HepG2 (cell line): ENCODE measurements at regions not wholly inside any gene's neighbourhood (a gene's known extent, or its start where the extent isn't known, plus 50 kb on each side); places are given as distances from the start of the nearest gene placed in this dataset.

Experiments
- ATAC-seq: fragments of 200-7000 bp; cut with Tn5 transposase; 3 replicates; pipeline ENCODE4 v1.9.1; 2020; ENCODE audit warnings: mild to moderate bottlenecking, moderate library complexity
- BruUV-seq: library from RNA; stranded (reverse); fragments of 400-500 nt; replicated peaks from 2 replicates; lab custom pipeline; 2021; lab: Mats Ljungman, UMichigan
- CTCF ChIA-PET: fragments of 300-600 bp; formaldehyde crosslinking; extraction: SDS; loops from one replicate; lab custom pipeline; 2021; ENCODE audit warnings: low total read pairs, inconsistent platforms, low intra/inter-chr PET ratio; lab: Yijun Ruan, JAX
- POLR2A ChIA-PET: fragments of 350-600 bp; sonication (Branson Sonifier 250); formaldehyde crosslinking; loops from one replicate; lab custom pipeline; 2020; ENCODE audit warnings: antibody characterized with exemption, inconsistent platforms; lab: Yijun Ruan, JAX
- DNase-seq: peaks from one replicate; pipeline ENCODE4 v3.0.0-alpha.2; 2015; ENCODE audit warnings: low spot score
- FAIRE-seq: peaks from 3 replicates; lab custom pipeline; 2011; peaks lifted over from hg19 to GRCh38; lab: Jason Lieb, UNC
- H2AFZ ChIP-seq: one replicate; pipeline ENCODE4 v1.6.1; 2011; ENCODE audit warnings: low read length, inconsistent platforms
- H3K27ac ChIP-seq: fragments of 300-600 bp; 3 replicates; pipeline ENCODE4 v1.8.0; 2011; ENCODE audit warnings: mixed run types, mild to moderate bottlenecking, mixed read lengths, low read length, inconsistent platforms; ENCODE audit not compliant: insufficient read depth; ENCODE audit errors: extremely low read length
- H3K27me3 ChIP-seq, 2 experiments: fragments of 200-600 bp in 1 of 2; 2 replicates in 1 of 2; 3 replicates in 1 of 2; pipeline versions ENCODE4 v1.6.0 to v1.8.0; 2011; ENCODE audit warnings: low read length in 2 of 2, mild to moderate bottlenecking in 2 of 2, moderate library complexity in 2 of 2, inconsistent platforms in 1 of 2; ENCODE audit not compliant: insufficient read depth in 2 of 2, control insufficient read depth in 1 of 2
- H3K36me3 ChIP-seq, 2 experiments: fragments of 200-600 bp in 1 of 2; replicated peaks in 1 of 2; 2 replicates in 1 of 2; 3 replicates in 1 of 2; pipeline versions ENCODE4 v1.5.1 to v1.8.0; 2011; ENCODE audit warnings: low read length in 2 of 2, inconsistent platforms in 1 of 2; ENCODE audit not compliant: insufficient read depth in 2 of 2, control insufficient read depth in 1 of 2
- H3K4me1 ChIP-seq: 2 replicates; pipeline ENCODE4 v1.5.1; 2012; ENCODE audit warnings: low read length, inconsistent platforms; ENCODE audit not compliant: insufficient read depth
- H3K4me2 ChIP-seq: 2 replicates; pipeline ENCODE4 v1.6.0; 2011; ENCODE audit warnings: low read depth, low read length, inconsistent platforms
- H3K4me3 ChIP-seq, 3 experiments: fragments of 200-600 bp in 1 of 3; sonication (generic), shearing (Covaris generic) in 1 of 3; replicated peaks in 1 of 3; 2 replicates each; pipeline ENCODE4 v1.5.1; 2011 to 2016; ENCODE audit warnings: low read length in 3 of 3, inconsistent platforms in 2 of 3, low read depth in 2 of 3, mild to moderate bottlenecking in 2 of 3, control low read depth in 1 of 3, mixed read lengths in 1 of 3; ENCODE audit not compliant: insufficient read depth in 1 of 3
- H3K79me2 ChIP-seq: one replicate; pipeline ENCODE4 v1.6.1; 2011; ENCODE audit warnings: low read length, inconsistent platforms; ENCODE audit not compliant: insufficient read depth
- H3K9ac ChIP-seq: 2 replicates; pipeline ENCODE4 v1.6.0; 2011; ENCODE audit warnings: mild to moderate bottlenecking, low read depth, low read length, inconsistent platforms; ENCODE audit not compliant: insufficient read depth
- H3K9me3 ChIP-seq: 2 replicates; pipeline ENCODE4 v1.5.1; 2012; ENCODE audit warnings: mild to moderate bottlenecking, low read length
- H4K20me1 ChIP-seq: 2 replicates; pipeline ENCODE4 v1.6.0; 2011; ENCODE audit warnings: inconsistent platforms, mild to moderate bottlenecking, low read length, moderate library complexity; ENCODE audit not compliant: insufficient read depth
- CEBPB ChIP-seq: IDR thresholded peaks from 2 replicates; pipeline ENCODE4 v1.6.1; 2011; ENCODE audit warnings: low read depth, low read length, improper control_type of control experiment, borderline replicate concordance
- EED ChIP-seq: sonication (generic); formaldehyde crosslinking; IDR thresholded peaks from 2 replicates; pipeline ENCODE4 v1.5.0; 2020; ENCODE audit warnings: mild to moderate bottlenecking, missing genetic modification reagents
- KMT2B ChIP-seq: IDR thresholded peaks from 2 replicates; pipeline ENCODE4 v1.6.1; 2016; ENCODE audit warnings: missing genetic modification reagents, missing compliant biosample characterization
- MXI1 ChIP-seq: IDR thresholded peaks from 3 replicates; pipeline ENCODE4 v1.6.1; 2012; ENCODE audit warnings: low read depth, low read length, inconsistent platforms, borderline replicate concordance
- NR3C1 ChIP-seq: sonication (generic); formaldehyde crosslinking; IDR thresholded peaks from 2 replicates; pipeline ENCODE4 v1.4.0; 2020; ENCODE audit warnings: missing genetic modification reagents
- SAFB2 ChIP-seq: sonication (generic); formaldehyde crosslinking; IDR thresholded peaks from 2 replicates; pipeline ENCODE4 v1.5.1; 2020; ENCODE audit warnings: missing genetic modification reagents, low read depth, mild to moderate bottlenecking, borderline replicate concordance
- ZNF17 ChIP-seq: sonication (generic); formaldehyde crosslinking; IDR thresholded peaks from 2 replicates; pipeline ENCODE4 v1.5.0; 2020; ENCODE audit warnings: mild to moderate bottlenecking, missing genetic modification reagents
- ZNF207 ChIP-seq: fragments of 450-650 bp; IDR thresholded peaks from 2 replicates; pipeline ENCODE4 v1.6.1; 2016; ENCODE audit warnings: antibody characterized with exemption, borderline replicate concordance
- ZNF383 ChIP-seq: sonication (generic); formaldehyde crosslinking; IDR thresholded peaks from 2 replicates; pipeline ENCODE4 v1.4.0; 2020; ENCODE audit warnings: missing genetic modification reagents, mild to moderate bottlenecking, borderline replicate concordance
- ZNF484 ChIP-seq: sonication (generic); formaldehyde crosslinking; IDR thresholded peaks from 2 replicates; pipeline ENCODE4 v1.5.1; 2020; ENCODE audit warnings: mild to moderate bottlenecking, low read depth, missing genetic modification reagents, borderline replicate concordance
- ZNF839 ChIP-seq: sonication (generic); formaldehyde crosslinking; IDR thresholded peaks from 2 replicates; pipeline ENCODE4 v1.4.0; 2020; ENCODE audit warnings: missing genetic modification reagents, mild to moderate bottlenecking, borderline replicate concordance
- ZSCAN30 ChIP-seq: sonication (generic); formaldehyde crosslinking; IDR thresholded peaks from 2 replicates; pipeline ENCODE4 v1.5.0; 2020; ENCODE audit warnings: mild to moderate bottlenecking, missing genetic modification reagents
- WGBS: methylation state at CpG from one replicate; pipeline ENCODE4 v1.1.6; 2017; ENCODE audit warnings: low lambda C conversion rate; 5-methylcytosine and 5-hydroxymethylcytosine counted together
- in situ Hi-C: cut with HindIII; loops from 2 replicates; pipeline ENCODE4 v1.10.0; 2017; ENCODE audit warnings: low pct_unique_long_range_greater_than_20kb; ENCODE audit not compliant: extremely low pct_ligation_motif_present
- intact Hi-C: fragments of 100-400 bp; cut with micrococcal nuclease; formaldehyde crosslinking; loops from one replicate; pipeline ENCODE4 v1.10.0; 2022; ENCODE audit not compliant: unreplicated experiment
- TF ChIP-seq, protein P1 (sequence below): sonication (generic); IDR thresholded peaks from 2 replicates; pipeline ENCODE4 v1.6.1; 2016; ENCODE audit warnings: low read depth, borderline replicate concordance

- TF ChIP-seq, protein P1, sequence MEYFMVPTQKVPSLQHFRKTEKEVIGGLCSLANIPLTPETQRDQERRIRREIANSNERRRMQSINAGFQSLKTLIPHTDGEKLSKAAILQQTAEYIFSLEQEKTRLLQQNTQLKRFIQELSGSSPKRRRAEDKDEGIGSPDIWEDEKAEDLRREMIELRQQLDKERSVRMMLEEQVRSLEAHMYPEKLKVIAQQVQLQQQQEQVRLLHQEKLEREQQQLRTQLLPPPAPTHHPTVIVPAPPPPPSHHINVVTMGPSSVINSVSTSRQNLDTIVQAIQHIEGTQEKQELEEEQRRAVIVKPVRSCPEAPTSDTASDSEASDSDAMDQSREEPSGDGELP, result no peak
- TF ChIP-seq, all 625 proteins: peak for 0
These were observed 75.0 kb upstream of the RAD23B start (continued) for GRCh38 chr9:107208121-107208520.

DNA sequence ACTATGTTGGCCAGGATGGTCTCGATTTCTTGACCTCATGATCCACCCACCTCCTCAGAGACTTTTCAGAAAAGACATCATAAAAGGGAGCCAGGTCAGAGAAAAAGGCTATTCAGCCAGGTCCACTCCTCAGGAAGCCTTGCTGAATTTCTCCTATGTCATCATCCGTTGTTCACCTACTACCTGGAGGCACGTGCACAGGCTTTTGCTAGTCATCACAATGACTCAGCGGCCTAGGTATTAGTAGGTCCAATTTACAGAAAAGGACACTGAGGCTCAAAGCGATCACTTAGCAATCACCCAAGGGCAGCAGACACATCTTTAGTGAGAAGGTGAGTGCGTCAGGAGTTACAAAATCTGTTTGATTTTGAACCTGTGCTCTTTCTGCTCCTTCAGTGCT lies 72.3 kb upstream of the RAD23B start:
- in situ Hi-C loops (no loop called here), intact Hi-C loops (no loop called here)
- no peaks in the 10 kb centered on the region for H3K9me3 ChIP-seq
- POLR2A ChIA-PET, result no interaction called here
- H3K27ac ChIP-seq, result no peak overlapping the region
- H3K4me1 ChIP-seq, result peaks cover 19% of the 10 kb centered on the region
- BruUV-seq, result no TSS peak
- no peaks in the 10 kb centered on the region for H3K27me3 ChIP-seq
- no peak overlapping the region for H2AFZ ChIP-seq
- no peaks in the 10 kb centered on the region for H3K79me2 ChIP-seq
- CTCF ChIA-PET, result no interaction called here
- ATAC-seq, result no peak
- H3K4me2 ChIP-seq, result no peak overlapping the region
- TF ChIP-seq ZNF839 (CRISPR knock-in tag) (no peak), EED (CRISPR knock-in tag) (no peak), MXI1 (no peak), SAFB2 (CRISPR knock-in tag) (no peak), NR3C1 (CRISPR knock-in tag) (no peak), ZSCAN30 (CRISPR knock-in tag) (no peak), ZNF484 (no peak), ZNF17 (CRISPR knock-in tag) (no peak), CEBPB (no peak), ZNF207 (no peak), ZNF383 (no peak), KMT2B (CRISPR knock-in tag) (no peak)
- TF ChIP-seq, all 625 proteins: peak for 0
- no peak for FAIRE-seq
- Histone ChIP-seq H3K4me3 (no peak overlapping the region), H3K36me3 (no peaks in the 10 kb centered on the region), H4K20me1 (no peaks in the 10 kb centered on the region), H3K9ac (no peak overlapping the region)
- WGBS, result 64% methylated on average over 6 of the region's 6 CpGs
- no peak for DNase-seq
